ENCODE measurements at regions not wholly inside any gene's neighbourhood (a gene's known extent, or its start where the extent isn't known, plus 50 kb on each side); places are given as distances from the start of the nearest gene placed in this dataset.
"Not testable (repeated sequence)": the region's sequence is repeated elsewhere in the genome, so short reads cannot be mapped to it uniquely, and the experiment has no call there.

DNA sequence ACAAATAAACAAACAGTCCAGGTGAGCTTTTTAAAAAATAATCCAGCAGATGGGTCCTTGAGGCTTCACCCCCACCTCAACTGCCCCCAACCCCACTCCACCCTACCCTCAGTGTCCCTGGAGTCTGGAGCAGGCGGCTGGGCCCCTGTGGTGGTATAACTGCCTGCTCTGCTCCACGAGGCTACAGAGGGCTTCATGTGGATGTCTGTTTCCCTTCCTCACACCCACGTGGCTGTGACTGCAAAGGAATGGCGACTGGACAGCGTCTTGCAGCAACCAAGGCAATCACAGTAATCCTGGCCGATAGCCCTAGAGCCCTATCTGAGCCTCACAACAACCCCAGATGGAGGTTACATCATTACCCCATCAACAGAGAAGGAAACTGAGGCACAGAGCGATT lies 76.5 kb downstream of the SLC2A10 start:
- Histone ChIP-seq H3K4me1 (ENCODE audit: insufficient read depth, low read length) (no peaks in the 10 kb centered on the region), H3K36me3 (ENCODE audit: insufficient read depth, low read length) (no peaks in the 10 kb centered on the region), H3K27me3 (ENCODE audit: insufficient read depth, low read length) (no peaks in the 10 kb centered on the region), H3K27ac (ENCODE audit: low read depth, low read length) (no peak overlapping the region), H3K9me3 (ENCODE audit: insufficient read depth, low read depth, low read length) (no peaks in the 10 kb centered on the region), H3K4me3 (ENCODE audit: low read length) (no peak overlapping the region), H3K9ac (ENCODE audit: low read depth, low read length) (no peak overlapping the region)
- WGBS = 91% methylated on average over 7 of the region's 7 CpGs

DNA sequence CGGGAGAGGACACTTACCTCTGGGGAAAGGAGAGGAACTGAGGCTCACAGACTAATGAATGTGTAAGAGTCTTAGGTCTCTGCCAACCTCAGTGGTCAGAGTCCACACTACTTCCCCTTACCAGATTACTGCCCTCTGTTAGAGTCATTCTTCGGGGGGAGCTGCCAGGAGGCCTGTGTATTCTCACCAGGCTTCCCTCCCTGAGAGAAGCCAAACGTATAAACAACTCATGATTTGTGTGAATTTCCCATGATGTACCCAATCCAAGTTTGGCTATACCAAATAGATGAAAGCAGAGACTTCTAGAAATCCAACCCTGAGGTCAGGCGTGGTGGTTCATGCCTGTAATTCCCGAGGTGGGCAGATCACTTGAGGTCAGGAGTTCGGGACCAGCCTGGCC lies 77.1 kb downstream of the SLC2A10 start:
- Histone ChIP-seq H3K9ac (ENCODE audit: low read depth, low read length) (no peak overlapping the region), H3K4me3 (ENCODE audit: low read length) (no peak overlapping the region), H3K27me3 (ENCODE audit: insufficient read depth, low read length) (no peaks in the 10 kb centered on the region), H3K9me3 (ENCODE audit: insufficient read depth, low read depth, low read length) (no peaks in the 10 kb centered on the region), H3K4me1 (ENCODE audit: insufficient read depth, low read length) (no peaks in the 10 kb centered on the region), H3K27ac (ENCODE audit: low read depth, low read length) (no peak overlapping the region), H3K36me3 (ENCODE audit: insufficient read depth, low read length) (no peaks in the 10 kb centered on the region)
- WGBS = 93% methylated on average over 6 of the region's 6 CpGs

DNA sequence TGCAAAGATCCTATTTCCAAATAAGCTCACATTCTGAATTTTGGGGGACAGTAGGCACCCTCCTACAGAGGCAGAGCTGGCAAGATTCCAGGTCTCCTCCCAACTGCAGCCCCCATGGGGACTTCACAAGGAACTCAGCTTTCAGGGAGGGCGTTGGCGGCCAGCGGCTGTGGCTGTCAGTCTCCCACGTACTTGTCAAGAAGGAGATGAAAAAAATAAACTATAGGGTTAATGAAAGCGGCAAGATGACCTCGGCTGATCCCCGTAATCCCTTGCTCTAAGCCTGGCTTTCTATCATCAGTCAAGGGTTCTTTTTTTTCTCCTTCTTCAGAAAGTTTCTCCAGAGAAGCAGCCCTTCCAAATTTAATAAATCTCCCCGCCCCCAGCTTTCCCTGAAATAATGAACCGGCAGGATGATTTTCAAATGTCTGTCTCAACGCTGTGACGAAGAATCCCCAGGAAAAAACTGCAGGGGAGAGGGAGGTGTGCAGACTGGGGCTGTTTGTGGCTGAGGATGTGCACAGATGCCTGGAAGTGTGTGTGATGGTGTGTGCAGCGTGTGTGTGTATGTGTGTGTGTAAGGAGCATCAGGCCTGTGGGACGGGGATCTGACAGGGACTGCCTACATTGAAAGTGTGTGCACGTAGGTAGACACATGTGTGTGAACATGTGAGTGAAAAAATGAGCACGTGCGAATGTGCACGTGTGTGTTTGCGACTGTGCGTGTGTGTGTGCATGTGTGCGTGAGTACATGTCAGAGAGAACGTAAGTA lies 78.7 kb downstream of the SLC2A10 start:
- H3K9ac ChIP-seq (ENCODE audit: low read depth, low read length) = no peak overlapping the region
- H3K36me3 ChIP-seq (ENCODE audit: insufficient read depth, low read length) = no peaks in the 10 kb centered on the region
- H3K4me3 ChIP-seq (ENCODE audit: low read length) = no peak overlapping the region
- WGBS = 87% methylated on average over 21 of the region's 21 CpGs
- no peak overlapping the region for H3K27ac ChIP-seq (ENCODE audit: low read depth, low read length)
- H3K9me3 ChIP-seq (ENCODE audit: insufficient read depth, low read depth, low read length) = no peaks in the 10 kb centered on the region
- H3K4me1 ChIP-seq (ENCODE audit: insufficient read depth, low read length) = no peaks in the 10 kb centered on the region
- no peaks in the 10 kb centered on the region for H3K27me3 ChIP-seq (ENCODE audit: insufficient read depth, low read length)

DNA sequence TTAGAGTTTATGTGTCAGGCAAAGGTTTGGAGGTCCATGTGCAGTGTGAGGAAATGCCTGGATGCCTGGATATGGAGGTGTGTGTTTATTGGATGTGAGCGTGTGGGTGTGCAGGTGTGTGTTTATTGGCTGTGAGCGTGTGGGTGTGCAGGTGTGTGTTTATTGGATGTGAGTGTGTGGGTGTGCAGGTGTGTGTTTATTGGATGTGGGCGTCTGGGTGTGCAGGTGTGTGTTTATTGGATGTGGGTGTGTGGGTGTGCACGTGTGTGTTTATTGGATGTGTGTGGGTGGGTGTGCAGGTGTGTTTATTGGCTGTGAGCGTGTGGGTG lies 79.3 kb downstream of the SLC2A10 start:
- WGBS = 83% methylated on average over 5 of the region's 5 CpGs
- H3K4me3 ChIP-seq (ENCODE audit: low read length); H3K27ac ChIP-seq (ENCODE audit: low read depth, low read length); H3K9me3 ChIP-seq (ENCODE audit: insufficient read depth, low read depth, low read length); H3K9ac ChIP-seq (ENCODE audit: low read depth, low read length); H3K27me3 ChIP-seq (ENCODE audit: insufficient read depth, low read length); H3K36me3 ChIP-seq (ENCODE audit: insufficient read depth, low read length); H3K4me1 ChIP-seq (ENCODE audit: insufficient read depth, low read length): not testable (repeated sequence)

DNA sequence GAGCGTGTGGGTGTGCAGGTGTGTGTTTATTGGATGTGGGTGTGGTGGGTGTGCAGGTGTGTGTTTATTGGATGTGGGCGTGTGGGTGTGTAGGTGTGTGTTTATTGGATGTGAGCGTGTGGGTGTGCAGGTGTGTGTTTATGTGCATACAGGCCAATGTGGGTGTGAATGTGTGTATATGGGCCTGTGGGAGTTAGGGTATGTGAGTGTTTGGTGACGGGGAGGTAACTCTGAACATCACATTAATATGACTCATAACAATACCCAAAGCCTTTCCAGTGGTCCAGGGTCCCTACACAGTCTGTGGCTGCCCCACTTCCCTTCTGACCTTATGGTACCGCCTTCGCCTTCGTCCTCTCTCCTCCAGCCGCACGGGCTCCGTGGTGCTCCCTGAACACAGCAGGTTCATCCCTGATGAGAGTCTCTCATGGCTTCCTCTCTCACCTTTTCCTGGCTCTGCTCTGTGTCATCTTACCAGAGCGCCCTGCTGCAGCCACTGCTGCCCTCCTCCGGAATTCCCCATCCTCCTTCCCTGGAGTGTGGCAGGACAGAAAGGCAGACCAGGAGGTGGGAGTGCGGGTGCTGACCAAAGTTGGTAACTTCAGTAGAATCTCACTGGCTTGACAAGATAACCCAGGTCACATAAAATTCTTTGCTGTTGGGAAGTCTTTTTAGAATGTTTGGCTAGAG lies 80.0 kb downstream of the SLC2A10 start:
- Histone ChIP-seq H3K27me3 (ENCODE audit: insufficient read depth, low read length) (no peaks in the 10 kb centered on the region), H3K9me3 (ENCODE audit: insufficient read depth, low read depth, low read length) (no peaks in the 10 kb centered on the region), H3K4me3 (ENCODE audit: low read length) (no peak overlapping the region), H3K27ac (ENCODE audit: low read depth, low read length) (no peak overlapping the region), H3K4me1 (ENCODE audit: insufficient read depth, low read length) (no peaks in the 10 kb centered on the region), H3K9ac (ENCODE audit: low read depth, low read length) (no peak overlapping the region), H3K36me3 (ENCODE audit: insufficient read depth, low read length) (no peaks in the 10 kb centered on the region)
- 88% methylated on average over 10 of the region's 13 CpGs for WGBS

DNA sequence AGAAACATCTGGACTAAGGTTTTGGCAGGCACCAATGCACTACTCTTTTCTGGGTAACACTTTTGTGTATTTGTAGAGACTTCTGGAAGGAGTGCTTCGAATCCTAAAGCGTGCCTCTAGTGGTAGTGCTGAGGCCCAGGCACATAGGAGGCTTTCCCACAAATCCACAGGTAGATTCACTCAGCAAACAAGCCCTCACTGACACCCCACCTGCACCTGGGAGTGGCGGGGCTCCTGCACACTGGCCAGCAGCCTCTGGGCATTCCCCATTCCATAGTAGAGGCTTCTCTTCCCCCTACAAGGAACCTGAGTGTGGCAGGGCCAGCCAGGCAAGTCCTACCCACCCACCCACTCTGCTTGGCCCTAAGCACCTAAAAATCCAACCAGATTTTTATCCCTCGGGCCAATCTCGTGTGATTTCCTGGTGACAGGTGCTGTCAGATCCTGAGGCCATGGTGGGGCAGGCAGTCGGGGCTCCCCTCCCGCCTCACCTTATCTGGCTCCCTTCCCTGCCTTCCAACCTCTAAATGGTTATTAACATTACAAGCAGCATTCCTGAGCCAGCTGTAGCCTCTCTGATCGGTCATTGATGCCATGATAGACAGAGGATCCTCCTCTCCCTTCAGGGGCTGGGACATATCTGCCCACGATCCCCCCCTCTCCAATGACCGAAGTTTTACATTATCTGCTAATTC lies 82.4 kb downstream of the SLC2A10 start:
- Histone ChIP-seq H3K36me3 (ENCODE audit: insufficient read depth, low read length) (no peaks in the 10 kb centered on the region), H3K9ac (ENCODE audit: low read depth, low read length) (no peak overlapping the region), H3K9me3 (ENCODE audit: insufficient read depth, low read depth, low read length) (no peaks in the 10 kb centered on the region), H3K27me3 (ENCODE audit: insufficient read depth, low read length) (no peaks in the 10 kb centered on the region), H3K27ac (ENCODE audit: low read depth, low read length) (no peak overlapping the region), H3K4me1 (ENCODE audit: insufficient read depth, low read length) (no peaks in the 10 kb centered on the region), H3K4me3 (ENCODE audit: low read length) (no peak overlapping the region)
- 82% methylated on average over 10 of the region's 10 CpGs for WGBS

DNA sequence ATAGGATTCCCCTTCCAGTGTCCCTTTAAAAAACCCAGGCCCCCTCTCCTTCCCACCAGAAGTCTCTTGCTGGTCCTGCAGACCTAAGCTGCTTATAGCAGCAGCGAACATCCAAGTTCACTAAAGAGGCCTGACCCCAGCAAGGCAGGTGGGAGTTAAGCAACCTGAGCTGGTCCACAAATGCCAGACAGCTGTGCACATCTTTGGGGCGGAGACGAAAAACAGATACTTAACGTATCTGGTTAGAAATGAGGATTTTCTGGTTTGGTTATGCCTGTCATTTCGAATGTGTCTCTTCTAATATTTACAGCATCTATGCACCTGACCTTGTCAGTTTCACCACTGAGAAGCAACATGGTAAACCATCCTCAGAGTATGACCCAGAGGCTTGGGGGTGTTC lies 87.8 kb downstream of the SLC2A10 start:
- Histone ChIP-seq H3K4me3 (ENCODE audit: low read length) (no peak overlapping the region), H3K27me3 (ENCODE audit: insufficient read depth, low read length) (no peaks in the 10 kb centered on the region), H3K36me3 (ENCODE audit: insufficient read depth, low read length) (no peaks in the 10 kb centered on the region), H3K9ac (ENCODE audit: low read depth, low read length) (no peak overlapping the region), H3K9me3 (ENCODE audit: insufficient read depth, low read depth, low read length) (no peaks in the 10 kb centered on the region), H3K27ac (ENCODE audit: low read depth, low read length) (no peak overlapping the region), H3K4me1 (ENCODE audit: insufficient read depth, low read length) (no peaks in the 10 kb centered on the region)
- WGBS = 95% methylated on average over 5 of the region's 5 CpGs

DNA sequence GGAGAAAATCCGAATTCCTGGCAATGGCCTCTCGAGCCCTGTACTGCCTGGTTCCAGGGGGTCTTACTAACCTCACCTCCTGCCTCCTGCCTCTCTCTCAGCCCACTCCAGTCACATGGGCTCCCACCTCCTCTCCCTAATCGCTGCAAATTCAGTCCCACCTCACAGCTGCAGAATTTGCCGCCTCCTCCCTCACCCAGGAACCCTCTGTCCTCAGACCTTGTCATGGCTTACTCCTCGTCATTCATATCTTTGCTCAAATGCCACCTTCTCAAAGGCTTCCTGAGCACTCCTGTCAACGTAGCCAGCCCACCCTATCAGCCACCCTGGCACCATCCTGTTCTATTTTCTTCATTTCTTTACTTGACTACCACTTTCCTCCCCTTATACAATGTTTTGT lies 89.0 kb downstream of the SLC2A10 start:
- H3K4me3 ChIP-seq (ENCODE audit: low read length) = no peak overlapping the region
- H3K4me1 ChIP-seq (ENCODE audit: insufficient read depth, low read length) = peaks cover 3% of the 10 kb centered on the region; the same call in 1 of the 2 replicates
- H3K36me3 ChIP-seq (ENCODE audit: insufficient read depth, low read length) = no peaks in the 10 kb centered on the region
- H3K9me3 ChIP-seq (ENCODE audit: insufficient read depth, low read depth, low read length) = no peaks in the 10 kb centered on the region
- WGBS = 78% methylated on average over 6 of the region's 6 CpGs
- H3K27me3 ChIP-seq (ENCODE audit: insufficient read depth, low read length) = no peaks in the 10 kb centered on the region
- no peak overlapping the region for H3K27ac ChIP-seq (ENCODE audit: low read depth, low read length)
- H3K9ac ChIP-seq (ENCODE audit: low read depth, low read length) = no peak overlapping the region

DNA sequence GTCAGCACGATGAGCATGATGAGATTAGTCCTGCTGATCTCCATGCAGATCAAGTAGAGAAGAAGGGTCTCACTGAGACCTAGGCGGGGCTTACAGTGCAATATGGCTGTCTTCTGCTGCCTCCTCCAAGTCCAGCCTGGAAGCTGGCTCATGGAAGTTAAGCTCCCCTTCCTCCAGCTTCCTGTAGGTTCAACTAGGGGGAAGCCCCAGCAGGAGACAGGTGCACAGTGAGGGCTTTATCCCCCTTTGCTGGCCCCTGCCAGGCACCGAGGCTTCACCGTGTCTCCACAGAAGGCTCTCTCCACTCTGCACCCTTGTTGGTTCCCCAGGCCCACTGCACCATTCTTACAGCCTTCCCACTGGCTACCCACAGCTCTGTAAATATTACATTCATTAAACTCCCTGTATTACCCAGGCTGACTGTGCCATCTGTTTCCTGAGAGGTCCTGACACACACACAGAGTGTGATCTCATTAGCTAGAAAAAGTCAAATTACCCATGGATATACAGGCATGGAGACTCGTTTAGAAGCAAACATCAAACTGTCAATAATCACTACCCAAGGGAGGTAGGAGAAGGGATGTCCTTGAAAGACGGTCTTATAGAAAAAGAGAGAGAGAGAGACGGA lies 90.4 kb downstream of the SLC2A10 start:
- Histone ChIP-seq H3K9ac (ENCODE audit: low read depth, low read length) (no peak overlapping the region), H3K9me3 (ENCODE audit: insufficient read depth, low read depth, low read length) (no peaks in the 10 kb centered on the region), H3K27ac (ENCODE audit: low read depth, low read length) (no peak overlapping the region), H3K27me3 (ENCODE audit: insufficient read depth, low read length) (no peaks in the 10 kb centered on the region), H3K4me1 (ENCODE audit: insufficient read depth, low read length) (peaks cover 3% of the 10 kb centered on the region; the same call in 1 of the 2 replicates), H3K4me3 (ENCODE audit: low read length) (no peak overlapping the region), H3K36me3 (ENCODE audit: insufficient read depth, low read length) (no peaks in the 10 kb centered on the region)
- WGBS = 60% methylated on average over 6 of the region's 7 CpGs

DNA sequence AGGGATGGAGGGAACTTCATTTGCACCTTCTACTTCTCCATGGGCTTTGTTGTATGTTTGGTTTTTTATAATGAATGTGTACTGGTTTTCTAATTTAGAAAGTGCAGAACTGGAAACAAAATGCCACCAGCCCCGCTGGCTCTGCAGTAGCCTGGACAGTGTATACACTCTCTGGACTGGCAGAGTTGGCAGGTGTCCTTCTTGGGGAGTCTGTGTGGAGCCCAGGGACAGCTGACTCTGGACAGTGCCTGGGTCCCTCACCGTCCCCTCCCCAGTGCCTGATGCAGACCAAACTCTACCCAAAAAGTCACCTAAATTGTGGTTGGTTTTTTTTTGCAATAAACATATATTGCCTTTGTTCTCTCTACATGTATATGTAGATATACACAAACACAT lies 91.0 kb downstream of the SLC2A10 start:
- Histone ChIP-seq H3K9ac (ENCODE audit: low read depth, low read length) (no peak overlapping the region), H3K9me3 (ENCODE audit: insufficient read depth, low read depth, low read length) (no peaks in the 10 kb centered on the region), H3K4me3 (ENCODE audit: low read length) (no peak overlapping the region), H3K27me3 (ENCODE audit: insufficient read depth, low read length) (no peaks in the 10 kb centered on the region), H3K27ac (ENCODE audit: low read depth, low read length) (no peak overlapping the region), H3K4me1 (ENCODE audit: insufficient read depth, low read length) (peaks cover 3% of the 10 kb centered on the region; the same call in 1 of the 2 replicates), H3K36me3 (ENCODE audit: insufficient read depth, low read length) (no peaks in the 10 kb centered on the region)
- WGBS = 91% methylated on average over 2 of the region's 2 CpGs
